ENCODE measurements at regions not wholly inside any gene's neighbourhood (a gene's known extent, or its start where the extent isn't known, plus 50 kb on each side); places are given as distances from the start of the nearest gene placed in this dataset.

GRCh38 chr12:125193376-125194152, 128.3 kb downstream of the AACS start:
- ChIA-PET CTCF (interaction anchor here (0.6 to 1.2 kb wide), 2 partner anchors 9 to 62 kb away, joined by 3 to 4 read pairs; no protein-coding TSS in a partner anchor), POLR2A (ENCODE audit: low non-redundant PET) (no interaction called here)
- TF ChIP-seq CTCF (conservative IDR thresholded peaks at IDR 0.05; ENCODE audit: low read depth), result no peak
- DNase-seq (ENCODE audit: low spot score), result no peak
- no peak overlapping the region for H3K27ac ChIP-seq

- peak; percentile 47 for DNase-seq (ENCODE audit: low spot score)
- TF ChIP-seq CTCF (conservative IDR thresholded peaks at IDR 0.05; ENCODE audit: low read depth), result no peak
- H3K27ac ChIP-seq, result no peak overlapping the region
- CTCF ChIA-PET, result interaction anchor here (1.2 kb wide), 1 partner anchor 9 kb away, joined by 4 read pairs; no protein-coding TSS in a partner anchor
- POLR2A ChIA-PET (ENCODE audit: low non-redundant PET), result no interaction called here
Measured at GRCh38 chr12:125194163-125194773, 129.0 kb downstream of the AACS start.

GRCh38 chr12:125194987-125195386, 129.8 kb downstream of the AACS start:
- POLR2A ChIA-PET (ENCODE audit: low non-redundant PET), result no interaction called here
- DNase-seq (ENCODE audit: low spot score), result no peak
- H3K27ac ChIP-seq, result no peak overlapping the region
- CTCF ChIA-PET, result no interaction called here
- TF ChIP-seq CTCF (conservative IDR thresholded peaks at IDR 0.05; ENCODE audit: low read depth), result no peak

- ChIA-PET POLR2A (ENCODE audit: low non-redundant PET) (no interaction called here), CTCF (interaction anchor here (0.6 to 1.0 kb wide), 2 partner anchors 14 to 104 kb away, joined by 3 read pairs; no protein-coding TSS in a partner anchor)
- no peak overlapping the region for H3K27ac ChIP-seq
Measured at GRCh38 chr12:125197326-125197725, 132.1 kb downstream of the AACS start.

GRCh38 chr12:125198652-125199051, 133.4 kb downstream of the AACS start:
- POLR2A ChIA-PET (ENCODE audit: low non-redundant PET), result no interaction called here
- TF ChIP-seq CTCF (conservative IDR thresholded peaks at IDR 0.05; ENCODE audit: low read depth), result no peak
- no peak overlapping the region for H3K27ac ChIP-seq
- DNase-seq (ENCODE audit: low spot score), result no peak
- CTCF ChIA-PET, result interaction anchor here (0.5 to 0.7 kb wide), 3 partner anchors 15 to 56 kb away, joined by 3 to 4 read pairs (median 3); no protein-coding TSS in a partner anchor

More at GRCh38 chr12:125197326-125197725, 132.1 kb downstream of the AACS start:
- no peak for TF ChIP-seq CTCF (conservative IDR thresholded peaks at IDR 0.05; ENCODE audit: low read depth)
- no peak for DNase-seq (ENCODE audit: low spot score)

GRCh38 chr12:125201090-125201489, 135.9 kb downstream of the AACS start:
- ChIA-PET POLR2A (ENCODE audit: low non-redundant PET) (no interaction called here), CTCF (no interaction called here)
- DNase-seq (ENCODE audit: low spot score), result no peak
- no peak for TF ChIP-seq CTCF (conservative IDR thresholded peaks at IDR 0.05; ENCODE audit: low read depth)
- H3K27ac ChIP-seq, result no peak overlapping the region

All from RWPE1 (cell line).